ENCODE measurements at regions not wholly inside any gene's neighbourhood (a gene's known extent, or its start where the extent isn't known, plus 50 kb on each side); places are given as distances from the start of the nearest gene placed in this dataset.

DNA sequence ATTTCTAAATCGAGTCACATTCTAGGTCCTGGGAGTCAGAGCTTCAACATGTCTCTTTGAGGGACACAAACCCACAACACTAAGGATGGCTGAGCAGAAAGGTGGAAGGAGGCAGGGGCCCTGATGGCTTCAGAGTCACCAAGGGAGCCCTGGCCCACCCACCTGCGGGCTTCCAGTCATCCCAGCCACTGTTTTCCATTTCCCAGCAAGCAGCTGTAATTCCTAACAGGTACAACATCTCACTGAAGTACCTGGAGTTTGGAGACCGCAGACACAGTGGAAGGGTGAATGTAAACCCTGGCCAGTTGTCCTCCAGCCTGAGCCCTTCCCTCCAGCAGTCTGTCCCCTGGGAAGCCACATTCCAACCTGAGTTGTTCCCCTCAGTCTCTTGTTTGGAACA, 562.8 kb downstream of the TBC1D22A start:
- Histone ChIP-seq H3K4me3 (replicated peaks; ENCODE audit: insufficient read depth, low read length) (no peak overlapping the region), H3K27me3 (ENCODE audit: insufficient read depth, poor library complexity, severe bottlenecking) (no peaks in the 10 kb centered on the region), H3K27ac (replicated peaks) (no peak overlapping the region)
- DNase-seq (ENCODE audit: low read depth in 1 of 2, low spot score in 1 of 2): no peak
- TF ChIP-seq, protein P1, sequence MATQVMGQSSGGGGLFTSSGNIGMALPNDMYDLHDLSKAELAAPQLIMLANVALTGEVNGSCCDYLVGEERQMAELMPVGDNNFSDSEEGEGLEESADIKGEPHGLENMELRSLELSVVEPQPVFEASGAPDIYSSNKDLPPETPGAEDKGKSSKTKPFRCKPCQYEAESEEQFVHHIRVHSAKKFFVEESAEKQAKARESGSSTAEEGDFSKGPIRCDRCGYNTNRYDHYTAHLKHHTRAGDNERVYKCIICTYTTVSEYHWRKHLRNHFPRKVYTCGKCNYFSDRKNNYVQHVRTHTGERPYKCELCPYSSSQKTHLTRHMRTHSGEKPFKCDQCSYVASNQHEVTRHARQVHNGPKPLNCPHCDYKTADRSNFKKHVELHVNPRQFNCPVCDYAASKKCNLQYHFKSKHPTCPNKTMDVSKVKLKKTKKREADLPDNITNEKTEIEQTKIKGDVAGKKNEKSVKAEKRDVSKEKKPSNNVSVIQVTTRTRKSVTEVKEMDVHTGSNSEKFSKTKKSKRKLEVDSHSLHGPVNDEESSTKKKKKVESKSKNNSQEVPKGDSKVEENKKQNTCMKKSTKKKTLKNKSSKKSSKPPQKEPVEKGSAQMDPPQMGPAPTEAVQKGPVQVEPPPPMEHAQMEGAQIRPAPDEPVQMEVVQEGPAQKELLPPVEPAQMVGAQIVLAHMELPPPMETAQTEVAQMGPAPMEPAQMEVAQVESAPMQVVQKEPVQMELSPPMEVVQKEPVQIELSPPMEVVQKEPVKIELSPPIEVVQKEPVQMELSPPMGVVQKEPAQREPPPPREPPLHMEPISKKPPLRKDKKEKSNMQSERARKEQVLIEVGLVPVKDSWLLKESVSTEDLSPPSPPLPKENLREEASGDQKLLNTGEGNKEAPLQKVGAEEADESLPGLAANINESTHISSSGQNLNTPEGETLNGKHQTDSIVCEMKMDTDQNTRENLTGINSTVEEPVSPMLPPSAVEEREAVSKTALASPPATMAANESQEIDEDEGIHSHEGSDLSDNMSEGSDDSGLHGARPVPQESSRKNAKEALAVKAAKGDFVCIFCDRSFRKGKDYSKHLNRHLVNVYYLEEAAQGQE (IDR thresholded peaks at IDR 0.05; ENCODE audit: insufficient replicate concordance, low read depth): no peak
- TF ChIP-seq, protein P2, sequence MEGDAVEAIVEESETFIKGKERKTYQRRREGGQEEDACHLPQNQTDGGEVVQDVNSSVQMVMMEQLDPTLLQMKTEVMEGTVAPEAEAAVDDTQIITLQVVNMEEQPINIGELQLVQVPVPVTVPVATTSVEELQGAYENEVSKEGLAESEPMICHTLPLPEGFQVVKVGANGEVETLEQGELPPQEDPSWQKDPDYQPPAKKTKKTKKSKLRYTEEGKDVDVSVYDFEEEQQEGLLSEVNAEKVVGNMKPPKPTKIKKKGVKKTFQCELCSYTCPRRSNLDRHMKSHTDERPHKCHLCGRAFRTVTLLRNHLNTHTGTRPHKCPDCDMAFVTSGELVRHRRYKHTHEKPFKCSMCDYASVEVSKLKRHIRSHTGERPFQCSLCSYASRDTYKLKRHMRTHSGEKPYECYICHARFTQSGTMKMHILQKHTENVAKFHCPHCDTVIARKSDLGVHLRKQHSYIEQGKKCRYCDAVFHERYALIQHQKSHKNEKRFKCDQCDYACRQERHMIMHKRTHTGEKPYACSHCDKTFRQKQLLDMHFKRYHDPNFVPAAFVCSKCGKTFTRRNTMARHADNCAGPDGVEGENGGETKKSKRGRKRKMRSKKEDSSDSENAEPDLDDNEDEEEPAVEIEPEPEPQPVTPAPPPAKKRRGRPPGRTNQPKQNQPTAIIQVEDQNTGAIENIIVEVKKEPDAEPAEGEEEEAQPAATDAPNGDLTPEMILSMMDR (IDR thresholded peaks at IDR 0.05; ENCODE audit: insufficient read depth, low read length): no peak
- TF ChIP-seq SPI1 (IDR thresholded peaks at IDR 0.05; ENCODE audit: borderline replicate concordance, low read depth) (no peak), POLR2AphosphoS5 (IDR thresholded peaks at IDR 0.05; ENCODE audit: low read depth) (no peak), GABPA (IDR thresholded peaks at IDR 0.05; ENCODE audit: low read depth) (no peak)

DNA sequence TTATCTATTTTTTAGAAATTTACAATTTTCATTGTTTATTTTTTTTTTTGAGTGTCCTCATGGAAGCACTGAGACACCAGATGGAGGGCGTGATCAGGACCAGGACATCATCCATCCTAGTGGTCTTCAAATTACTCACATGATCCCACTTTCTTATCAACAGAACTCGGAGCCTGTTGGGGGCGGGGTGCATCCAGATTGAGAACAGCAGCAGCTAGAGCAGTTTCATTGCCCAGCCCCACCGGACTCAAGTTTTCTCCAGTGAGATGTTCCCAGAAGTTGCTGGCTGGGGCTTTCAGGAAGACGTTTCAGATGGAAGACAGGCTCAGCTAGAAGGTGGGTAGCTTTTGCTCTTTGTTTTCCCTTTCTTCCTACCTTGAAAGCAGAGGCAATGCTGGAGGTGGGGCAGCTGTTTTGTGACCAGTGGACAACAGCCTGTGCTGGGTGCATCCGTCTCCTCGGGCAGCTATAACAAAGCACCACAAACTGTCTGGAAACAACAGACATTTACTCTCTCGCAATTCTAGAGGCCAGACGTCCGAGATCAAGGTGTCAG, 562.1 kb downstream of the TBC1D22A start:
- Histone ChIP-seq H3K4me3 (replicated peaks; ENCODE audit: insufficient read depth, low read length) (no peak overlapping the region), H3K27ac (replicated peaks) (no peak overlapping the region), H3K27me3 (ENCODE audit: insufficient read depth, poor library complexity, severe bottlenecking) (no peaks in the 10 kb centered on the region)
- no peak for DNase-seq (ENCODE audit: low read depth in 1 of 2, low spot score in 1 of 2)
- TF ChIP-seq, protein P1 (IDR thresholded peaks at IDR 0.05; ENCODE audit: insufficient replicate concordance, low read depth): no peak
- no peak for TF ChIP-seq GABPA (IDR thresholded peaks at IDR 0.05; ENCODE audit: low read depth)
- no peak for TF ChIP-seq POLR2AphosphoS5 (IDR thresholded peaks at IDR 0.05; ENCODE audit: low read depth)
- no peak for TF ChIP-seq SPI1 (IDR thresholded peaks at IDR 0.05; ENCODE audit: borderline replicate concordance, low read depth)
- TF ChIP-seq, protein P2 (IDR thresholded peaks at IDR 0.05; ENCODE audit: insufficient read depth, low read length): no peak

GRCh38 chr22:47323518-47323917, 561.1 kb downstream of the TBC1D22A start:
- no peak for DNase-seq (ENCODE audit: low read depth in 1 of 2, low spot score in 1 of 2)
- Histone ChIP-seq H3K4me3 (replicated peaks; ENCODE audit: insufficient read depth, low read length) (no peak overlapping the region), H3K27me3 (ENCODE audit: insufficient read depth, poor library complexity, severe bottlenecking) (no peaks in the 10 kb centered on the region), H3K27ac (replicated peaks) (no peak overlapping the region)
- TF ChIP-seq GABPA (IDR thresholded peaks at IDR 0.05; ENCODE audit: low read depth) (no peak), SPI1 (IDR thresholded peaks at IDR 0.05; ENCODE audit: borderline replicate concordance, low read depth) (no peak), POLR2AphosphoS5 (IDR thresholded peaks at IDR 0.05; ENCODE audit: low read depth) (no peak)
- TF ChIP-seq, protein P2 (IDR thresholded peaks at IDR 0.05; ENCODE audit: insufficient read depth, low read length): no peak
- TF ChIP-seq, protein P1 (IDR thresholded peaks at IDR 0.05; ENCODE audit: insufficient replicate concordance, low read depth): no peak

Measured in HL-60 (cell line).